Heart right ventricle (tissue), 16 donors: ENCODE measurements at regions not wholly inside any gene's neighbourhood (a gene's known extent, or its start where the extent isn't known, plus 50 kb on each side); places are given as distances from the start of the nearest gene placed in this dataset.

Source experiments
- ATAC-seq, 8 donors: fragments of 200-7000 bp; cut with Tn5 transposase; one replicate each; pipeline ENCODE4 v1.9.1; 2020; ENCODE audit warnings: mild to moderate bottlenecking in 8 of 8, moderate library complexity in 8 of 8, moderate number of reproducible peaks in 1 of 8
- DNase-seq, 2 donors: peaks; one replicate each; pipeline ENCODE4 v3.0.0-alpha.2; 2020
- H3K27ac ChIP-seq, 10 donors: fragments of 200-600 bp; sonication (generic) in 2 of 10; one replicate each; pipeline versions ENCODE4 v1.5.0 to v1.8.0; 2020 to 2022; ENCODE audit warnings: mild to moderate bottlenecking in 3 of 10
- H3K27me3 ChIP-seq, 7 donors: fragments of 200-600 bp; one replicate each; pipeline ENCODE4 v1.8.0; 2021 to 2022; ENCODE audit warnings: mild to moderate bottlenecking in 2 of 7
- H3K36me3 ChIP-seq, 9 donors: fragments of 200-600 bp; sonication (generic) in 1 of 9; one replicate each; pipeline versions ENCODE4 v1.5.0 to v1.8.0; 2020 to 2022; ENCODE audit warnings: mild to moderate bottlenecking in 2 of 9
- H3K4me1 ChIP-seq, 9 donors: fragments of 200-600 bp; sonication (generic) in 1 of 9; one replicate each; pipeline versions ENCODE4 v1.5.0 to v1.8.0; 2020 to 2022; ENCODE audit warnings: mild to moderate bottlenecking in 4 of 9
- H3K4me3 ChIP-seq, 10 donors: fragments of 200-600 bp; sonication (generic) in 2 of 10; one replicate each; pipeline versions ENCODE4 v1.5.0 to v1.8.0; 2020 to 2022; ENCODE audit warnings: mild to moderate bottlenecking in 7 of 10, moderate library complexity in 2 of 10
- H3K9me3 ChIP-seq, 11 donors: fragments of 200-600 bp in 10 of 11; sonication (generic) in 2 of 11; one replicate each; pipeline versions ENCODE4 v1.5.0 to v1.8.0; 2013 to 2022; ENCODE audit warnings: mild to moderate bottlenecking in 2 of 11, control low read depth in 1 of 11, moderate library complexity in 1 of 11
- WGBS, 2 donors: extraction: QIAGEN DNeasy Blood & Tissue Kit; methylation state at CpG; one replicate each; pipeline ENCODE4 v1.1.7; 2013; ENCODE audit warnings: inconsistent platforms in 1 of 2; 5-methylcytosine and 5-hydroxymethylcytosine counted together
- intact Hi-C, 10 donors: fragments of 100-400 bp; cut with DNase I; formaldehyde crosslinking; loops; one replicate each; pipeline versions ENCODE4 v1.11.1 to v1.14.2; 2022
- TF ChIP-seq, protein P1 (sequence below), 9 donors: fragments of 200-600 bp; sonication (generic) in 2 of 9; IDR thresholded peaks; one replicate each; pipeline versions ENCODE4 v1.5.0 to v1.8.0; 2021 to 2022; ENCODE audit warnings: antibody characterized with exemption in 9 of 9, mild to moderate bottlenecking in 5 of 9, moderate library complexity in 1 of 9
- donor health status: Arrhythmogenic right ventricular cardiomyopathy.
- donor health status: ischemic (EF 13 %, LVEDD 7.1; RV severe dilation, severe dysfunction).
- donor health status: healthy with polysubstance abuse.
- donor health status: DM: no; HTN: yes; CAD: no.
- donor health status: DM: no; HTN: no; CAD: no.
- donor health status: ischemic (EF 25% LVEDD 6.9; RV normal size, moderate dysfunction).
- donor health status: ischemic (EF 25% LVEDD 5.7; RV mildly dilated, moderate dysfunction).
- donor health status: healthy.
- donor health status: DM: yes; HTN: yes; CAD: no.
- donor health status: Ischemic cardiomyopathy.
- donor health status: ischemic (EF 35%, LVEDD 5.7; RV mildly dilated, moderate dysfunction).
- donor health status: nonischemic (EF 11% LVEDD 7.7; RV severe dilation, severe dysfunction).
- donor health status: DM: yes; HTN: yes; CAD: no.
- donor health status: PGD.
- donor health status: ischemic (EF 29% LVEDD 5.4; RV normal size, mild dysfunction).
- donor health status: nonischemic (EF 23%, LVEDD 6.1; RV moderate dilation, normal function).

GRCh38 chr3:24713516-24713915 is 218.9 kb upstream of the THRB start:
- no peak for ATAC-seq
- Histone ChIP-seq H3K27ac (no peak overlapping the region), H3K4me3 (no peak overlapping the region), H3K9me3 (no peaks in the 10 kb centered on the region), H3K36me3 (no peaks in the 10 kb centered on the region), H3K4me1 (peaks cover 0 to 4% (median 0%) of the 10 kb centered on the region in 9 donors), H3K27me3 (no peaks in the 10 kb centered on the region)
- WGBS, 2 donors: 66% methylated on average over 2 of the region's 2 CpGs
- DNase-seq: no peak
- TF ChIP-seq, protein P1, sequence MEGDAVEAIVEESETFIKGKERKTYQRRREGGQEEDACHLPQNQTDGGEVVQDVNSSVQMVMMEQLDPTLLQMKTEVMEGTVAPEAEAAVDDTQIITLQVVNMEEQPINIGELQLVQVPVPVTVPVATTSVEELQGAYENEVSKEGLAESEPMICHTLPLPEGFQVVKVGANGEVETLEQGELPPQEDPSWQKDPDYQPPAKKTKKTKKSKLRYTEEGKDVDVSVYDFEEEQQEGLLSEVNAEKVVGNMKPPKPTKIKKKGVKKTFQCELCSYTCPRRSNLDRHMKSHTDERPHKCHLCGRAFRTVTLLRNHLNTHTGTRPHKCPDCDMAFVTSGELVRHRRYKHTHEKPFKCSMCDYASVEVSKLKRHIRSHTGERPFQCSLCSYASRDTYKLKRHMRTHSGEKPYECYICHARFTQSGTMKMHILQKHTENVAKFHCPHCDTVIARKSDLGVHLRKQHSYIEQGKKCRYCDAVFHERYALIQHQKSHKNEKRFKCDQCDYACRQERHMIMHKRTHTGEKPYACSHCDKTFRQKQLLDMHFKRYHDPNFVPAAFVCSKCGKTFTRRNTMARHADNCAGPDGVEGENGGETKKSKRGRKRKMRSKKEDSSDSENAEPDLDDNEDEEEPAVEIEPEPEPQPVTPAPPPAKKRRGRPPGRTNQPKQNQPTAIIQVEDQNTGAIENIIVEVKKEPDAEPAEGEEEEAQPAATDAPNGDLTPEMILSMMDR (IDR thresholded peaks at IDR 0.05): no peak
- intact Hi-C loops: no loop called here

GRCh38 chr3:24714436-24714835 is 219.8 kb upstream of the THRB start:
- no peak overlapping the region for H3K27ac ChIP-seq
- intact Hi-C loops: no loop called here
- H3K4me1 ChIP-seq: peaks cover 0 to 4% (median 0%) of the 10 kb centered on the region in 9 donors
- DNase-seq (no peak), ATAC-seq (no peak)
- TF ChIP-seq, protein P1 (IDR thresholded peaks at IDR 0.05): no peak
- H3K9me3 ChIP-seq: no peaks in the 10 kb centered on the region
- no peaks in the 10 kb centered on the region for H3K36me3 ChIP-seq
- no peaks in the 10 kb centered on the region for H3K27me3 ChIP-seq
- H3K4me3 ChIP-seq: no peak overlapping the region

DNA sequence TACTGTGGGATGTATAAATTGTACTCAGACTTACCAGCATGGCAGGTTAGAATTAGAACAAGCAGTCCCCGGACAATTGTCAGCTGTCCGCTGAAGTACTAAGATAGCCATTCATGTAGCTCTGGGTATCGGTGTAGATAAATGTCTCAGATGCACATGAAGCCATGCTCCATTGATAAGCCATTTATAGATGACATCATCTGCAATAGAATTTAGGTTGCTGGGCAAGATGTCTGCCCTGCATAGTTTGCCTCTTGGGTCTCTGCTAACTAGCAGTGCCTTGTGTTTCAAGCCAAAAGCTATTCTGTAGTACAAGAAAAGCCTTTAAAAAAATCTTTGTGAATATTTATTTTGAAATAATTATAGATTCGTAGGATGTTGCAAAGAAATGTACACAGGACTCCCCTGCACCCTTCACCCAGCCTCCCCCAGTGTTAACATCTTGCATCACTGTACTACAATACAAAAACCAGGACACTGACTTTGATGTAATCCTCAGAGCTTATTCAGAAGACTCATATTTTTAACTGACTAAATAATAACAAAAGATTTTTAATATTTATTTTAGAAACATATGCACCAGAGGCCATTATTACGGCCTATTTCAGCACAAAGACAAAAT is 220.6 kb upstream of the THRB start:
- ATAC-seq (no peak), DNase-seq (no peak)
- Histone ChIP-seq H3K4me3 (no peak overlapping the region), H3K27me3 (no peaks in the 10 kb centered on the region), H3K27ac (no peak overlapping the region), H3K4me1 (no peaks in the 10 kb centered on the region), H3K36me3 (no peaks in the 10 kb centered on the region), H3K9me3 (no peaks in the 10 kb centered on the region)
- 75 to 77% methylated on average over 5 of the region's 5 CpGs for WGBS, 2 donors
- TF ChIP-seq, protein P1 (IDR thresholded peaks at IDR 0.05): no peak
- intact Hi-C loops: no loop called here

GRCh38 chr3:24722087-24722486 is 227.4 kb upstream of the THRB start:
- ATAC-seq: peak in 1 of 8 donors; percentile 12
- intact Hi-C loops: no loop called here
- Histone ChIP-seq H3K9me3 (no peaks in the 10 kb centered on the region), H3K36me3 (no peaks in the 10 kb centered on the region), H3K4me3 (no peak overlapping the region), H3K4me1 (no peaks in the 10 kb centered on the region), H3K27ac (no peak overlapping the region), H3K27me3 (no peaks in the 10 kb centered on the region)
- DNase-seq: no peak
- 59 to 64% methylated on average over 5 of the region's 5 CpGs for WGBS, 2 donors
- TF ChIP-seq, protein P1 (IDR thresholded peaks at IDR 0.05): no peak
